Muscle of back (tissue), 3 donors: ENCODE measurements at regions not wholly inside any gene's neighbourhood (a gene's known extent, or its start where the extent isn't known, plus 50 kb on each side); places are given as distances from the start of the nearest gene placed in this dataset.
"Not testable (repeated sequence)": the region's sequence is repeated elsewhere in the genome, so short reads cannot be mapped to it uniquely, and the experiment has no call there.

Source experiments
- DNase-seq, 3 donors: peaks; one replicate each; pipeline versions ENCODE4 v3.0.0 to v3.0.0-alpha.2; 2013

DNA sequence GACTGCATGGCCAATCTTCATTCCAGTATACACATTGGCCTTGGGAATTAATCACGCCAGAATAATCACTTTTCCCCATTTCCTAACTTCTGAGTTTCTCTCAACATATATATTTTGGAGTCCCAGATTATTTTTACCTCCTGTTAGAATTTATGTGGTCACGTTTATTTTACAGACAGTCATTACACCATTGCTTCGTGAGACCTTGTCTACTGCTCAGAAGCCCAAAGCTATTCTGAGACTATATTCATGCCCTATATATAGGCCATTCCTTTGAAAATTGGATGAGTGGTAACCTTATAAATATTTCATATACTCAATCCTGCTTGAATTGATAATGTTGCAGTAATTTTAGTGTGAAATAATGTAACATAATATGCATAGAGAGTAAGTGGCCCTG lies 610.0 kb upstream of the CDH2 start:
- no peak for DNase-seq

- no peak for DNase-seq
Observed at GRCh38 chr18:28781616-28782362, 604.9 kb upstream of the CDH2 start.

- no peak for DNase-seq
Observed at GRCh38 chr18:28778706-28779105, 601.8 kb upstream of the CDH2 start.

GRCh38 chr18:28777756-28778155 lies 600.8 kb upstream of the CDH2 start:
- no peak for DNase-seq

GRCh38 chr18:28771849-28772248 lies 594.9 kb upstream of the CDH2 start:
- no peak for DNase-seq

DNA sequence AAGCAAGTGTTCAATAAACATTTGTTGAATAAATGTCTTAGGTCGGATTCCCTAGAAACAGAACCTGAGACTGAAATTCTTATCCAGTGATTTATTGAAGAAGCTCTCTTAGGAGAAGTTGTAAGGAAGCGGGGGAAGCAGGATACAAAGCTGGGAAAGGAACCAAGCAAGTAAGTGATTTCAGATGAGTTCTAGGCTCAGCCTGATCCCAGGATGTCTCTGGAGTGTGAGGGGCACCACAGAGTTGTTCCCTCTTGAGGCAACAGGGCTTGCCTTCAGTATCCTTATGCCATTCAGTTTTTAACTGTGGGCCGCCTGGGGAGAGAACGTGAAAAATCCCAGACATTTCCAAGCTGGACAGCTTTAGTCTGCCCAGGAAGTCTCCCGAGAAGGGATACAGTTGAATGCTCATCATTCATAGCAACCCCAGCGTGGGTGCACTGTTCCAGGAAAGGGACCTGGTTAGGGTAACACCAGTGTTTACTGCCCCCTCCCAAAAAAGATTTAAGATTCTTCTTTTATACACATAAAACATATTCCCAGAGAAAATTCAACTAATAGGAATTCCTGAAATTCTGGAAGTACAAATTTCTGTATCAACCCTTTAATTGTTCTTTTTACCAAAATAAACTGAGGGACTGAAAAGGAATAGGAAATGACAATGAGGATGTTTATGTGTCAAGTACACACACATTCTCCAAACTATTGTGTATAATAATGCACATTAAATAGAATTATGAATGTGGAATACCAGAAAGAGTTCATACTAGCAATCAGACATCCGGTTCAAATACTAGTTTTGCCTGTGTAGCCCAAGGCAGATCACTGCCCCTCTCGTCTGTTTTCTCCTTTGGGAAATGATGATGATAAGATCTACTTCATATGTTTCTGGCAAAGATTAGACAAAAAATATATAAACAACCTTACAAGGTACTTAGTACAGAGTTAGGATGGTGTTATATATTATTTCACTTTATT lies 592.1 kb upstream of the CDH2 start:
- DNase-seq, result peak in 1 of 3 donors; percentile 48

DNA sequence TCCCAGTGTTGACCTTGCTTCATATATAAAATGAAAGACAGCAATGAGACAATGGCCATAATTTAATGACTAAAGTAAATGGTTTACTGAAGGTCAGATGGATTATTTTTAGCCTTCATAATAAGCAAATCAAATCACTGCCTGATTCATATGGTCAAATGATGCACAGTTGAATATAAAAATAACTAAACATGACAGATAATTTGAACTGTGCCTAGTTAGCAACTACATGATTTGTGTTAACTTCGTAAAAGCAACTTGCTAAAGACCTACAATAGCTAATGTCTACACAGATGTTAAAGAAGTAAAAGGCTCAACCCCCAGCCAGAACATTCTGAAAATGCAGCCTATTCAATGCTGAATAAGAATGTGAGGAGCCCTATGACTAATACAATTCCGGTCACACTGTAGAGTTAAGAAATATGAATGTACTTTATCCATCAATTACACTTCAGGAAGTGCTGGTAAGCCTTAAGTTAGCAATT lies 590.8 kb upstream of the CDH2 start:
- DNase-seq, result peak in 1 of 3 donors; percentile 49

DNA sequence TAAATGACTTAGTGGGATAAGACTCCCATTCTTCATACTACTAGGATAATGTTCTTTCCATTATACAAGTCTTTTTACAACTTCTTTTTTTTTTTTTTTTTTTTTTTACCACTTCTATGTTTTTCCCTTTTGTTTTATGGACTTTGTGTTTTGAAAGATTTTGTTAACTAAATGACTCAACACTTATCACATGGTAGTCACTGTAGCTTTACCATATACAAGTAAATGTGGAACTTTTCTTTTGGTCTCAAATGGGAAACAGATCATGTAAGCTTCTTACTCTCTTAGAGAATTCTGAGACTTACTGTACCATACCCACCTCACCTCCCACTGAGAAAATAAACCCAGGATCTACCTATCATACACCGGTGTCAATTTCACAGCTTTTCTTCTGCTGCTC lies 590.3 kb upstream of the CDH2 start:
- no peak for DNase-seq

DNA sequence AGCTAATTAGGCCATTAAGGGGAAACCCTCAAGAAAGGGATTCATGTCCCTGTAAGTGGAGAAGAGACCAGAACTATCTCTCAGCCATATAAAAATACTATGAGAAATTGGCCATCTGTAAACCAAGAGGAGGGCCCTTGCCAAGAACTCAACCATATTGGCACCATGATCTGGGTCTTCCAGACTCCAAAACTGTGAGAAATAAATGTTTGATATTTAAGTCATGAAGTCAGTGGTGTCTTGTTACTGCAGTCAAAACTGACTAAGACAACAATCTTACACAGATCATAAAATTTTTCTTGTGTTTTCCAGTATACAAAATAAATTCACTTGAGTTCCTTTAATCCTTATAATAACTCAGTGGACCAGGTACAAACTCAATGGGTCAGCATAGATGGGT lies 589.8 kb upstream of the CDH2 start:
- no peak for DNase-seq

DNA sequence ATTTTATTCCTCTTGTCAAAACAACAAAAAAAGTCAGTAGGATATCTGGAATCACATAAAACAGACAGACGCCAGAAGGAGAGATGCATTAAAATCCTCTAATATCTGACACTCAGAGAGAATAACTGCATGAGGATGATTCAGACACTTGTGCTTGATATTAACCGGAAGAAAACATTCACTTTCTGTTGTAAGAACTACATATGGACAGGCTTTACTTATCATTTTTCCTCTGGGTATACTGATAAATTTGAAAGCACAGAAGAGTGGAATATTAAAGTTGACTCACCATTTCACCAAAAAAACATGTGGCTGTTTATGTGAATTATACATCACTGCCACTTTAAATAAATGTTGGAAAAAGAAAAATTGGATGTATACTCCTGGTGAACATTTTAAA lies 589.1 kb upstream of the CDH2 start:
- peak in 1 of 3 donors; percentile 21 for DNase-seq

DNA sequence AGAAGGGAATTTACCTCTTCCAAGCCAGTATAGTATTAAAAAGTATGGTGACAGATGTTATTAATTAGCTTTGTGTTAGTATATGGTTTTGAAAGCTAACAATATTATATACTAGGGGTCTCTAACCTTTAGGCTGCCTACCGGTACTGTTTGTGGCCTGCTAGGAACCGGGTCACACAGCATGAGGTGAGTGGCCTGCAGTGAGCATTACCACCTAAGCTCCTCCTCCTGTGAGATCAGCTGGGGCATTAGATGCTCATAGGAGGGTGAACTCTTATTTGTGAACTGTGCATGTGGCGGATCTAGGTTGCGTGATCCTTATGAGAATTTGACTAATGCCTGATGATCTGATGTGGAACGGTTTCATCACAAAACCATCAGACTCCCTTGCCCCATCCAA lies 583.4 kb upstream of the CDH2 start:
- DNase-seq, result no peak

- no peak for DNase-seq
Observed at GRCh38 chr18:28757466-28758008, 580.6 kb upstream of the CDH2 start.

DNA sequence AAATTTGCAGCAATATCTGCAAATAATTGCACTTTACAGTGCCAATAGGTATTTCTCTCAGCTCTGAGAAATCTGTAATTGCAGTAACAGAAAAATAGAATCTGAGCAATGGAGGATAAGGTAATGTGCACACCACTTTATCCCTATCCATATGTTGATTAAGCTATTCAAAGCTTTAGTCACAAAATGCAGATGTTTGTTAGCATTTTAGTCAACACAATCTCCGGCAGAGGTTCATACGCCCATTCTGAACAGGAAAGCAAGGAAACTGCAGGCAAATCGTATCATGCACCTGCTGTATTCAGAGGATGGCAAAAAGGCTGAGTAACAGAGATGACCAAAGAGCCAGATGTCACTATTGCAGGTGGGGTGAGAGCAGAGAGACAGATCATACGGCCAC lies 566.2 kb upstream of the CDH2 start:
- no peak for DNase-seq

- DNase-seq, result no peak
Observed at GRCh38 chr18:28740575-28740974, 563.6 kb upstream of the CDH2 start.

DNA sequence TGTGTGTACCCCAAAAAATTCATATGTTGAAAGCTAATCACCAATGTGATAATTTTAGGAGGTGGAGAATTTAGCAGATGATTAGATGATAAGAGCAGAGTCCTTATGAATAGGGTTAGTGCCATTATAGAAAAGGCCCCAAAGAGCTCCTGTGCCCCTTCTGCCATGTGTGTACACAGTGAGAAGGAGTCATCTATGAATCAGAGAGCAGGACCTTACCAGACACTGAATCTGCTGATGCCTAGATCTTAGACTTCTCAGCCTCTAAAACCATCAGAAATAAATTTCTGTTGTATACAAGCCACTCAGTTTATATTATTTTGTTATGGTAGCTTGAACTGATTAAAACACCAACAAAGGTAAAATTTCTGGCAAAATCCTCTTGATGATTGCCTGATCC lies 560.0 kb upstream of the CDH2 start:
- DNase-seq, result no peak

DNA sequence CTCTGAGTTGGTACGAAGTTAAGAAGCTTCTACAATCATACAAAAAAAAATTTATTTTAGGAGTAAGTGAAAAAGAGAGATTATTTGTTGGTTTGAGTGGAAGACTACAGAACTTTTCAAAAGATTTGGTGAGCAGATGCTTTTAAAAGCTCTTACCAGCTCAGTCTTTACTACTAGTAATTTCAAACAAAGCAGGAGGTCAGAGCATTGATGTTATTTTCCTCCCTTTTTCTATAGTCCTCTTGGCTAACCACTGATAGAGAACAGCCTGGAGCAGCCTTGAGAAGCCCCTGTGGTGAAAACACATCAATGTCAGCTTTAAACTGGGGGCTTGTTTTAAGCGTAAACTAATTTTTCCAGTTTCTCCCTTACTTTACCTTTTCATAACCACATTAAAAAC lies 559.3 kb upstream of the CDH2 start:
- no peak for DNase-seq

- peak in 2 of 3 donors; percentile 24 to 86 for DNase-seq
Observed at GRCh38 chr18:28735731-28736130, 558.8 kb upstream of the CDH2 start.

DNA sequence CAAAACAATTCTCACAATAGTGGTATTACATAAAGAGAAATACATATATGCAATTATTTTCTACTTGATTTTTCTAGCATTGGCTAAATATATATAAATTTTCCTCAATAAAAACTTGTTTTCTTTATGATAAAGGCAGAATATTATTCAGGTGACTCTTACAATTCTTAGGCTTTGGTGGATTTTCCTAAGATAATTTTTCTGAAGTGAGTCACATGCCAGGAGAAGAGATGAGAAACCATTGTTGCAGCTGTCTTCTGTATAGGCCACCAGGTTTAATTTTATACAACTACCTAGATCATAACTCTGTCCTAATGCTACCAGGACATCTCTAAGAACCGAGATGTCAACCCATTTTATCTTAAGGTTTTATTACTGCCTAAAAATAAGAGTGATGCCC lies 552.4 kb upstream of the CDH2 start:
- peak in 1 of 3 donors; percentile 15 for DNase-seq

DNA sequence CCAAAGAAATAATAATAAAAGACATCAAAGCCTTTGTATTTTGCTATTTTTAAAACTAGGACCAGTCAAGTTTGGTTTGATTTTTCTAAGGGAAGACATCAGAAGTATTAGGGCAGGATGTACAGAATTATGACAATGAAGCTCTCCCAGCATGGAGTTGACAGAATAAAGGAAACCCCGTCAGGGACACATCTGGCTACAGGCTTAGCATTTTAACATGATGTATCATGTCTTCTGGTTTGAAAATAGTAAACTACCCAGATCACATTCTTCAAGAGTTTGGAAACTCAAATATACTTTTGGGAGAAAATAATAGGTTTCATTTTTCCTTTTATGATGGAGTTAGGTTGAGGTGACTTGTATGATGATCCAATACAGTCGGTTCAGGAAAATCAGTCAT lies 552.0 kb upstream of the CDH2 start:
- DNase-seq, result no peak

GRCh38 chr18:28727189-28727588 lies 550.3 kb upstream of the CDH2 start:
- DNase-seq, result not testable (repeated sequence)

GRCh38 chr18:28725876-28726275 lies 548.9 kb upstream of the CDH2 start:
- DNase-seq, result no peak

DNA sequence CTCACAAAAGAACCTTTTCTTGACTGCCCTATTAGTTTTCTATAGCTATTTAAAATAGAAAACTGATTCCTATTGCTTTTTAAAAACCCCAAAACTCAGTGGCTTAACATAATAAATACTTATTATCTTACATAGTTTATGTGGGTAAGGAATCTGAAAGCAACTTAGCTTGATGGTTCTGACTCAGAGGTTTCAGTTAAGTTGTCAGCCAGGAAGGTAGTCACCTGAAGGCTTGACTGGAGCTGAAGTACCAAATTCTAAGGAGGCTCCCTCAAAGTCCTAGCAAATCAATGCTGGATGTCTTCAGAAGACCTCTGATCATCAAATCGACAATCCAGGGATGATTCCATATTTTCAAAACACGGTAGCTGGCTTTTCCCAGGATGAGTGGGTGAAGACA lies 546.6 kb upstream of the CDH2 start:
- no peak for DNase-seq

DNA sequence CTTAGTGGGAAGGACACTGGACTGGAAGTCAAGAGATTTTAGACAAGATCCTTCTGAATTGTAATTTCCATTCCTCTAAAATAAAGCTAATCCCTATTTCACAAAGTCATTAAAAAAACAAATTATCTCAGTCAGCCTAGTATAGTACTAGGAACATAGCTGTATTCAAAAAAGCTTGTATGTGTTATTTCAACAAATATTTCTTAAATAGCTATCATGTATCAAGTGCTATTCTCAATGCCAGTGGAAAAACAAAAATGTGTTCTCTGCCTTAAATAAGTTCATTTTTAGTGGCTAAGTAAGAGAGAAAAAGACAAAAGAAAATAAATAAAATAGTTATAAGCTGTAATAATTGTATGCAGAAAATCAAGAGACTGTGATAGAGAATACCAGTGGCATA lies 541.8 kb upstream of the CDH2 start:
- no peak for DNase-seq
